ENCODE measurements at regions not wholly inside any gene's neighbourhood (a gene's known extent, or its start where the extent isn't known, plus 50 kb on each side); places are given as distances from the start of the nearest gene placed in this dataset.

DNA sequence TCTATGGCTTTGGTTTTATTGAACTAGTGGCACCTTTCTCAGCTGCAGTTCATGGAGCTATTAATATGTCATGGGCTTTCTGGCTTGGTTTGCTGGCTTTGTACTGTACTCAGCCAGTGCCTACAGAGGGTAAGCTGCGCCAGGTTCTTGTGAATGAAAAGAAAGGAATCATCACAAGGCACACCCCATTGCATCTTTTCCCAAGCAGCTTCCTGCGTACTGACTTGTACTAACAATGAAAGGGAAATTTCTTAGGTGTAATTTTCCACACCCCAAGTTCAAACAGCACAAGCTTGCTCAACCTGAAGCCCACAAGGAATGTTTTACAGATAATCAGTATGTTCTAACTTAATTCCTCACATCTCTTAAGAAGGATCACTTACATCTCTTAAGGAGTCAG lies 78.0 kb upstream of the TNFSF18 start:
- DNase-seq (ENCODE audit: low read depth), result no peak

GRCh38 chr1:173127369-173128307 lies 76.9 kb upstream of the TNFSF18 start:
- DNase-seq (ENCODE audit: low read depth), result no peak

DNA sequence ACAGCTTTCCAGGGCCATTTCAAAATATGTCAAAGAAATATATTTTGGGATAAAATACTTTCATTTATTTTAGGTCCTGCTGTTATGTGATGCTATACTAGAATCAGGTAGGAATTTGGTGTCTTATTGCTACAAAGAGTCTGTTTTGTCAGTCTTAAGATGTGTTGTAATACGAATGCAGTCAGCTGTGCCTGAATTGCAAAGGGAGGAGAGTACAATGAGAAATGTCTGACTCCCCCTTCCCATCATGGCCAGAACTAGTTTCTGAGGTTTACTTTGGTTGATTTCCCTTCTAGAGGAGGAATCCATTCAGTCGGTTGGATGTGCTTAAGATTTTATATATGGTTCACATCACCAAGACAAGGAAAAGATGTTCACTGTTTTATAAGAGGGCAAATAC lies 75.7 kb upstream of the TNFSF18 start:
- DNase-seq (ENCODE audit: low read depth), result no peak

- peak; percentile 96 for DNase-seq (ENCODE audit: low read depth)
These were observed 72.5 kb upstream of the TNFSF18 start for GRCh38 chr1:173122958-173123852.

DNA sequence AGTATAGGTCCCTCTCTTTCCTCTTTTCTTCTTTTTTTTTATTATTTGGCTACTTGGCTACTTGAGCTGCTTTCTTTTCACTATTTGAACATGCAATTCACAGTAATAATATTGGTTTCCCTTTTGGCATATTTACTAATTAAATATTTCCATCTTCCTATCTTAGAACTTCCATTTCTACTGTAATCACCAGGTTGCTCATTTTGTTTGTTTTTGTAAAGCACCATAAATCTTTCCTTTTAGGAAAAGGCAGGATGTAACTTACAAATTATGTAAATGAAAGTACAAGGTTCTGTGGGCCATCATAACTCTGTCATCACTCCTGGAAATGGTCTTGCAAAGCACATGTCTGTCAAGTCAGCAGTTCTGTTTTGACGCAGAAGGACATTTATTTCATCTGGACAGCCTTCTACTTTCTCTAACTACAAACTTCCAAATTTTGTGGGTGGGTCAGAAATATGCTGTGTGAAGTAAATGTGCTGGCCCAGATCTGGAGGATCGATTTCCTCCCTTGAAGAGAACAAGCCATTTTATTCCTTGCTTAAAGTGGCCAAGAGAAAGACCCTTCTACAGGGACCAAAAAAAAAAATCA lies 71.7 kb upstream of the TNFSF18 start:
- no peak for DNase-seq (ENCODE audit: low read depth)

GRCh38 chr1:173118404-173118803 lies 67.7 kb upstream of the TNFSF18 start:
- DNase-seq (ENCODE audit: low read depth), result no peak

GRCh38 chr1:173117761-173118160 lies 67.0 kb upstream of the TNFSF18 start:
- no peak for DNase-seq (ENCODE audit: low read depth)

DNA sequence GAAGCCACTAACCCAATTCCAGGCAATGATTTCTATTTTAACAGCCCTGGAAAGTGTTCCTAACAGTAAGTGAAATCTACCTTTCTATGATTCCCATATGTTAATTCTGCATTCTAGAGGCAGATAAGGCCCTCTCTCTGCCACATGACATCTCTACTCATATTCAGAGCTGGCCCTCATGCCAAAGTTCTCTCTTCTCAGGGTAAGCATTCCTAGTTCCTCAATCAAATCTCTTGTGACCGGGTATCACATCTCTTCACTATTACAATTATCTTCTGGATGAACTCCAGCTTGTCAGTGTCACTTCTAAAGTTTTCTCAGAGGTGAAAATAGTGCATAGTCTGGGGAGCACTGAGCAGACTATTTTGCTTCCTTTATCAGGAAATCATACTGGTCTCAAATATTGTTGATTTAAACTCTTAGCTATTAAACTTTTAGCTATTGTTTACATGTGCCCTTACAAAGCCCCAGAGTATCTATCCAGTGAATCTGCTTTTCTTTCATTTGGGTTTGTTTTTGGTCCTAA lies 66.4 kb upstream of the TNFSF18 start:
- no peak for DNase-seq (ENCODE audit: low read depth)

GRCh38 chr1:173114346-173114745 lies 63.6 kb upstream of the TNFSF18 start:
- no peak for DNase-seq (ENCODE audit: low read depth)

DNA sequence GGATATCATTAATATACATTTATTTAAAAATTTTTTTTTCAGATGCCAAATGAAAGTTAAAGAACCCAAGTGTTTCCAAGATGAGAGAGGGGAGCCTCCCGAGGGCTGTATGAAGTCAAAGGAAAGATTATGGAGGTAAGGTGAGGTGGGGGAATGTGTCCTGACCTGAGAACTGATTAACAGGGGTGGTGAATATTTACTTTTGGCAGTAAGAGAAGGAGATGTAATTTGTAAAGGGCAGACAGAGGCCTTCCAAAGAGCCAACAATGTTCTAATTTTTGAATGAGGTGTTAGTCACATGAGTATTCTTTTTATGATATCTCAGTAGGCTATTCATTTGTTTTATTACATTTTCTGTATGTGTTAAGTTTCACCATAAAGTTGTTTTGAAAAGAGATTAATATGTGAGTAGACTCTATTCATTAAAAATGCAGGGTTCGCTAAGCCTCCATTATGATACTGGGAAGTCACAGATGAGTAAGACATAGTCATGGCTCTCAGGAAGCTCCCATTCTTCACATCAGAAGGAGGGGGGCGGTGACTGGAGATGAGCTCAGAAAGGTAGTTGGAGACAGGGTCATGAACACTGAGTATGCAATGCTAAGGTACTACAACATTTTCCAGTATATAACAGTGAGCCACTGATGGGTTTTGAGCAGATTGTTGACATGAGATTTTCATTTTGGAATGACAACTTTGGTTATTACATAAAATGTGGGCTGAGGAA lies 62.4 kb upstream of the TNFSF18 start:
- no peak for DNase-seq (ENCODE audit: low read depth)

- DNase-seq (ENCODE audit: low read depth), result peak; percentile 3
These were observed 61.4 kb upstream of the TNFSF18 start for GRCh38 chr1:173112129-173112528.

- DNase-seq (ENCODE audit: low read depth), result no peak
These were observed 57.0 kb upstream of the TNFSF18 start for GRCh38 chr1:173107696-173108095.

DNA sequence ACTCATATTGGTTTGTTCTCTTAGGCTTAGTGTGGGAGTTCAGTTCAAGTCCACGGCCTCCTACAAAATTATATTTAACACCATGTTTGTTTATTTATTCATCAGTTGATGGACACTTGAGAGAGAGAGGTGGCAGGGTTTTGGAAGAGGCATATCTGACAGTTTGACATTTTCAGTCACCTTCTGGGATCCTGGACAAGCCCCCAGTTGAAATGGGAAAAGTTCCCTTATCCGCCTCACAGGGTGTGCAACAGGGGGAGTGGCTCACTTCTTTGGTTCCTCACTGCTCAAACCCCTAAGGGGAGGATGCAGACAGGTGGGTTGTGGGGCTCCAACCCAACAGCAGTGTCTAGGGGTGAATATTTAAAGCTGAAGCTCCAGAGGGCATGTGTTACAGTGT lies 52.3 kb upstream of the TNFSF18 start:
- DNase-seq (ENCODE audit: low read depth), result no peak

- DNase-seq (ENCODE audit: low read depth), result no peak
These were observed 50.8 kb upstream of the TNFSF18 start for GRCh38 chr1:173101589-173101988.

DNA sequence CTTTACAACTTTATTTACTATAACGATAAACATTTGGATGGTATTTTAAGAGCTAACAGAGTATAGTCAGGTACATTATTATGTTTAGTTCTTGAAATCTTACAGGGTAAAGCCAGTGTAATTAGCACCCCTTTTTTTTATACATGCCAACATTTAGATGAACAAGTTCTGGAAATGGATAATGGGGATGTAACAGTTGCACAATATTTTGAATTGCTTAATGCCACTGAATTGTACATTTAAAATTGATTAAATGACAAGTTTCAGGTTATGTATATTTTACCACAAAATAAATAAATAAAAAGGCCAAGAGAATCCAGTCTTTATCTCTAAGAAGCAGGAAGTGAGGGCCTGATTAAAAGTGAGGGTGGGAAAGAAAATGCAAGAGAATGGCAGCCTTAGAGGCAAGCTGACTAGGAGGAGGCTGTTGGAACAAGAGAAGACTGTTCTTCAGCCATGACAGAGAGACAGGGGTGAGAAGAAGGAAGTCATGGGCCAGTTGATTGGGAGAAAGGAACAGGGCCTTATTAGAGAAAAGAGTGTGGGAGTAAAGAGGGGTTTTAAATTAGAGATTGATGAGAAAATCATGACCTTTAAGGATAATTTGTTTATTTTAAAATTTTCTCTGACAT lies 49.9 kb upstream of the TNFSF18 start:
- no peak for DNase-seq (ENCODE audit: low read depth)
